ENCODE measurements at regions not wholly inside any gene's neighbourhood (a gene's known extent, or its start where the extent isn't known, plus 50 kb on each side); places are given as distances from the start of the nearest gene placed in this dataset.

DNA sequence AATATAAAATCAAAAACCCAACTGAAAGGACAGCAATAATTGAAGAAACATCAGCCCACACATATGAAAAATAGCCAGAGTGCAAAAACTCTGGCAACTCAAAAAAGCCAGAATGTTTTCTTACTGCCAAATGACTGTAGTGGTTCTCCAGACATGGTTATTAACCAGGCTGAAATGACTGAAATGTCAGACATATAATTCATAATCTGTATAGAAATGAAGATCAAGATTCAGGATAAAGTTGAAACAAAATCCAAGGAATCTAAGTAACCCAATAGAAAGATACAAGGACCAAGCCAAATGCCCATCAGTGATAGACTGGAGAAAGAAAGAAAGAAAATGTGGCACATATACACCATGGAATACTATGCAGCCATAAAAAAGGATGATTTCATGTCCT, 553.3 kb upstream of the KLHL4 start:
- TF ChIP-seq, protein P1, sequence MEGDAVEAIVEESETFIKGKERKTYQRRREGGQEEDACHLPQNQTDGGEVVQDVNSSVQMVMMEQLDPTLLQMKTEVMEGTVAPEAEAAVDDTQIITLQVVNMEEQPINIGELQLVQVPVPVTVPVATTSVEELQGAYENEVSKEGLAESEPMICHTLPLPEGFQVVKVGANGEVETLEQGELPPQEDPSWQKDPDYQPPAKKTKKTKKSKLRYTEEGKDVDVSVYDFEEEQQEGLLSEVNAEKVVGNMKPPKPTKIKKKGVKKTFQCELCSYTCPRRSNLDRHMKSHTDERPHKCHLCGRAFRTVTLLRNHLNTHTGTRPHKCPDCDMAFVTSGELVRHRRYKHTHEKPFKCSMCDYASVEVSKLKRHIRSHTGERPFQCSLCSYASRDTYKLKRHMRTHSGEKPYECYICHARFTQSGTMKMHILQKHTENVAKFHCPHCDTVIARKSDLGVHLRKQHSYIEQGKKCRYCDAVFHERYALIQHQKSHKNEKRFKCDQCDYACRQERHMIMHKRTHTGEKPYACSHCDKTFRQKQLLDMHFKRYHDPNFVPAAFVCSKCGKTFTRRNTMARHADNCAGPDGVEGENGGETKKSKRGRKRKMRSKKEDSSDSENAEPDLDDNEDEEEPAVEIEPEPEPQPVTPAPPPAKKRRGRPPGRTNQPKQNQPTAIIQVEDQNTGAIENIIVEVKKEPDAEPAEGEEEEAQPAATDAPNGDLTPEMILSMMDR (IDR thresholded peaks at IDR 0.05), result no peak

DNA sequence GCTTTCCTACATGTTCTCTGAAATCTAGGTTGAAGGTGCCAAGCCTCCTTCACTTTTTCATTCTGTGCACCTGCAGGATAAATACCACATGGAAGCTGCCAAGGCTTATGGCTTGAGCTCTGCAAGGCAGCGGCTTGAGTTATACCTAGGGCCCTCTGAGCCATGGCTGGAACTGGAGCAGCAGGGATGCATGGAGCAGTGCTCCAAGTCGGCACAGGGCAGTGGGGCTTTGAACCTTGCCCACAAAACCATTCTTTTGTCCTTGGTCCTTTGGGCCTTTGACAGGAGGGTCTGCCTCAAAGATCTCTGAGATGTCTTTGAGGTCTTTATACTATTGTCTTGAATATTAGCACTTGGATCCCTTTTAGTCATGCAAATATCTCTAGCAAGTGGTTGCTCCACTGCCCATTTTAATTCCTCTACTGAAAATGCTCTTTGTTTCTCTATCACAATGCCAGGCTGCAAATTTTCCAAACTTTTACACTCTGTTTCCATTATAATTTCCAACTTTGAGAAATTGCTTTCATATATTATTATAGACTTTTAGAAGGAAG, 536.2 kb upstream of the KLHL4 start:
- TF ChIP-seq, protein P1 (IDR thresholded peaks at IDR 0.05), result no peak

DNA sequence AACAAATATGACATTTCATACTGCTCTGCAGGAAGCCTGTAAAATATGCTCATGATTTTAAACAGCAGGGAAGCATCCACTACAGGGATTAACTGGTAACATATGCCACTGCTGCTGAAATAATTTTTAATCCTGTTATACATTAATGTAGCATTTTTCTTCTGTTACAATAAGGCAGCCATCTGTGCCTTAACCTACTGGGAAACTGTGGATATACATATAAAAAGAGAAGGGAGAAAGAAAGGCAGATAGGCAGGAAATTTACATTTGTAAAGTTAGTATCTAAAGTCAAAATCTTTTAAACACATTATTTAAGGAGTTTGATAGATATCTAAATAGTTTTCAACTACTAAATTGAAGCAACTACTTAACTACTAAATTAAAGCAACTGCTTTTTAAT, 514.6 kb upstream of the KLHL4 start:
- TF ChIP-seq, protein P1 (IDR thresholded peaks at IDR 0.05), result no peak

DNA sequence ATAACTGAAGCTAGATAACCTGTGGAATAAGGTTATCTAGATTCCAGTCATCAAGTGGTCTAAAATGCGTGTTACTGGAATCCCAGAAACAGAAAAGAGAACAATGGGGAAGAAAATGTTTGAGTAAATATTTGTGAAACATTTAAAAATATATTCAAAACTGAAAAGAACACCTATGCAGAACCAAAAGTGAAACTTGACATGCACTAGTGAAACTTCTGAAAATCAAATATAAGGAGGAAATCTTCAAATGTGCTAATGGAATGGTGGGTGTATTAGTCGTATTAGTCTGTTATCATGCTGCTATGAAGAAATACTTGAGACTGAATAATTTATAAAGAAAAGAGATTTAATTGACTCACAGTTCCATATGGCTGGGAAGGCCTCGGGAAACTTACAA, 512.4 kb upstream of the KLHL4 start:
- TF ChIP-seq, protein P1 (IDR thresholded peaks at IDR 0.05), result no peak

DNA sequence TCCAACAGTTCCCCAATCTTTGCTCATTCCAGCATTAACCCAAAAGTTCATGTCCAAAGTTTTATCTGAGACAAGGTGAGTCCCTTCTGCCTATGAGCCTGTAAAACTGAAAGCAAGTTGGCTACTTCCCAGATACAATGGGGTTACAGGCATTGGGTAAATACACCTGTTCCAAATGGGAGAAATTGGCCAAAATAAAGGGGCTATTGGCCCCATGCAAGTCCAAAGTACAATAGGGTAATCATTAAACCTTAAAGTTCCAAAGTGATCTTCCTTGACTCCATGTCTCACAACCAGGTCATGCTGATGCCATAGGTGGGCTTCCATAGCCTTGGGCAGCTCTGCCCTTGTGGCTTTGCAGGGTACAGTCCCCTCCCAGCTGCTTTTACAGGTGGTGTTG, 511.7 kb upstream of the KLHL4 start:
- TF ChIP-seq, protein P1 (IDR thresholded peaks at IDR 0.05), result no peak

DNA sequence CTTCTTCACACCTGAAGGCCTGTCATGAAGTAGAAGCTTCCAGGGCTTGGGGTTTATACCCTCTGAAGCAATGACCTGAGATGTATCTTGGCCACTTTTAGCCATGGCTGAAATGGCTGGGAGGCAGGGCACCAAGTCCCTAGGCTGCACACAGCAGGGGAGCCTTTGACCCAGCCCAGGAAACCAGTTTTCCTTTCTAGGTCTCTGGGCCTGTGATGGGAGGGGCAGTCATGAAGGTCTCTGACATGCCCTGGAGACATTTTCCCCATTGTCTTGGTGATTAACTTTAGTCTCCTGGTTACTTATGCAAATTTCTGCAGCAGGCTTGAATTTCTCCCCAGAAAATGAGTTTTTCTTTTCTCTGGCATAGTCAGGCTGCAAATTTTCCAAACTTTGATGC, 511.0 kb upstream of the KLHL4 start:
- TF ChIP-seq, protein P1 (IDR thresholded peaks at IDR 0.05), result no peak

DNA sequence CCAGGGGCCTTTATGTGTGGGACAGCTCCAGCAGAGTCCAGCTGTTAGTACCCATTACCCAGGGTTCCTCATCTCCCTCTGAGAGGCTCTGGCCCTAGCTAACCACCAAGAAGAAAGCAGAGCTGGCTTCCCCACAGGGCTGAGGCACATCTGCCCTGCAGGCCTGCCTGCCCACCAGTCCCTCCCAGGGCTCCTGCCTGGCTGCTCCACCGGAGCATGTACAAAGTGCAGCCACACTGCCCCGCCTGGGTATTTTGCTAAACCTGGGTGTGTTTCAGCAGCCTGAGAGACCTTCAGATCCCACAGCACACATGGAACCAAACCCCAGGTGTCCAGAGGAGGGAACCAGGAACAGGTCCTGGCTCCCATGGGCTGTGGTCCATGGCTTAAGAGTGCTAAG, 500.4 kb upstream of the KLHL4 start:
- TF ChIP-seq, protein P1 (IDR thresholded peaks at IDR 0.05), result no peak

DNA sequence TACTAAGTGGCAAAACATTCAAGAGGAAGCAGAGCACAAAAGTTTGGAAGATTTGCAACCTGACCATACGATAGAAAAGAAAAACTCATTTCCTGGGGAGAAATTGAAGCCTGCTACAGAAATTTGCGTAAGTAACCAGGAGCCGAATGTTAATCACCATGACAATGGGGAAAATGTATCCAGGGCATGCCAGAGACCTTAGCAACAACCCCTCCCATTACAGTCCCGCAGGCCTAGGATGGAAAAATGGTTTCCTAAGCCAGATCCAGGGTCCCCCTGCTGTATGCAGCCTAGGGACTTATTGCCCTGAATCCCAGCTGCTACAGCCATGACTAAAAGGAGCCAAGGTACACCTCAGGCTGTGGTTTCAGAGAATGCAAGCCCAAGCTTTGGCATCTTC, 472.2 kb upstream of the KLHL4 start:
- TF ChIP-seq, protein P1 (IDR thresholded peaks at IDR 0.05), result no peak
